RPMI7951 (cell line): ENCODE measurements at regions not wholly inside any gene's neighbourhood (a gene's known extent, or its start where the extent isn't known, plus 50 kb on each side); places are given as distances from the start of the nearest gene placed in this dataset.
"Not testable (repeated sequence)": the region's sequence is repeated elsewhere in the genome, so short reads cannot be mapped to it uniquely, and the experiment has no call there.

Source experiments
- DNase-seq: peaks from one replicate; pipeline ENCODE4 v3.0.0-alpha.2; 2012; ENCODE audit warnings: low read depth

DNA sequence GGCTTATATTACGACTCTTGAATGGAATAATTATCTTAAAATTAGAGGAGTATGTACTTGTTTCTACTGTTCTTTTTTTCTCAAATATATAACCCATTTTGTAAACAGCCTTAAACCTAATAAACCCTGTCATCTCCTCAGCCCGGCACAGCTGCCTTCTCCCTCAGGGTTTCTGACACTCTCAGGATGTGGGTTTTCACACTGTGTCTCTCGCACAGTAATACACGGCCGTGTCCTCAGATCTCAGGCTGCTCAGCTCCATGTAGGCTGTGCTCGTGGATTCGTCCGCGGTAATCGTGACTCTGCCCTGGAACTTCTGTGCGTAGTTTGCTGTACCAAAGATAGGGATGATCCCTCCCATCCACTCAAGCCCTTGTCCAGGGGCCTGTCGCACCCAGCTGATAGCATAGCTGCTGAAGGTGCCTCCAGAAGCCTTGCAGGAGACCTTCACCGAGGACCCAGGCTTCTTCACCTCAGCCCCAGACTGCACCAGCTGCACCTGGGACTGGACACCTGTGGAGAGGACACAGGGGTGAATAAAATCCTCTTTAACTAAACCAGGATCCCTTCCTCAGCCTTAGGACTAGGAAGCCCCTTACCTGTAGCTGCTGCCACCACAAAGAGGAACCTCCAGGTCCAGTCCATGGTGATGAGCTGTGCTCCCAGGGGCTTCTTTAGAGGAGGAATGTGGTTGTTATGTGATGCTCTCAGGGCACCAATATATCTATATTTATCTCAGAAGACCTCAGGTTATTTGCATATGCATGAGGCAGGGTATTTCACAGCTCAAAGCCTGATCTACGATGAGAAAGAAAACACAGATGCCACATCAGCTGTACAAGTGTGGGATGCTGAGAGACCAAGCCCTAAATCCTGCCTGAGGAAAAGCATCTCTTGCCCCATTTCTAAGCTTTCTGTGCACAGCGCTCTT is 1235.8 kb downstream of the TMEM121 start:
- not testable (repeated sequence) for DNase-seq

DNA sequence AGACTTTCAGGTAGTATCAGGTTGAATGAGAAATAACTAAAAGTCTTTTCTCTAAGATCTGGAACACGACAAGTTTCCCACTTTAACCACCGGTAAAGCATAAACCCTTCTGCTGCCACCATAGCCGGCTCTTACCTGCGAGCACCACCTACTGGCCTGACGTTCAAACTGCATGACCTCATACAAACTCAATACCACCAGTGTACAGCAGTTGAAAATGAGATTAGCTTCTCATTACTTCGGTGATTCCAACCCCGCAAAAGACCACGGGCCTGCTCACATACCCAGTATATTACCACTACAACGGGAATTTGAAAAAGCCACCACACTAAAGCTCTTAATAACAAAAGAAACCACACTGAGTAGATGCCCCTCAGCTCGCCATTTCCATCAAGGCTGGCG is 1238.6 kb downstream of the TMEM121 start:
- DNase-seq = not testable (repeated sequence)

DNA sequence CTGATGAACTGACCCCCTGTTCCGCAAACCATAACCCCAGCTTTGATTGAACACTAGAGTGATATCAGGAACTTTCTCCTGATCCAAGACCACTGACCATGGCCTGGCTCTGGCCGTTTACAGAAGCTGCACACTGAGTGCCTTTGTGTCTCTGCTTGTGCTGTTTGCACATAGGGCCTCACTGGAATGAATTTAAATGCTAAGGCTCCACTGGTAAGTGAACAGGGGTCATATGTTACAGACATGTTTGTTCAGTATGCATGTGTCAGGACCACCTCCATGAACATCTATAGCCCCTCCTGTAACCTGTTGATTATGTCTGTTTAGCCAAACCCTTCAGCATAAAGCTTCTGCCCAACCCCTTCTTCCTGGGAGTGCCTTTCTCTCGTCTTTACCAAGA is 1239.8 kb downstream of the TMEM121 start:
- DNase-seq = no peak

DNA sequence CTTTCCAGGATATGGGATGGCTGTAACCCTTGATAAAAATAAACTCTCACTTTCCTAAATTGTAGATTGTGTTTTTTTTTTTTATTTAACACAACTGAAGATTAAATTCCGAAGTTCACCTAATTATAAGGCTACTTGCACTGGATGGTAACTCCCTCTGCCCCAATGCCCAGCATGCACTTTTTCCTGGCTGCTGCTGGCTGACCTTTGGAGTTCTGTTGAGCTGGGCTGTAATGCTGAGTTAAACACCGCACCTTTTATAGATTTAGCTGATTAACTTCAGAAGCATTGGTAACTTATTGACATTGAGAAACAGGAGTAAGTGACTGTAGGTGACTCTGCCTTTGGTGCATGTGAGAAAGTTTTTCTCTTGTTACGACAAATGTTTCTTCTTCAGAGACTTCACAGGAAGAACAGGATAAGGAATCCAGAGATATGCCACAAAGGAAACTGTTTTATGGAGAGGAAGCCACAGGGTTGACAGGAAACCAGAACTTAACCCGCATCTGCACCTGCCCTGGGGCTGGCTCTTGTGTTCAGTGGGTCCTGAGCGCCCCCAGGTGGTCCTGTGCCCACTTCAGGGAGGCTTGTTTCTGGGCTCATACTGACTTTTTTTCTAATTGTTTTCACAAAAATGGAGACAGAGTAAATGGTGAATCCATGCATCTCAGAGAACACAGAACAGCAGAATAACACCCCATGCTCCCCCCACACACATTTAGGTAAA is 1240.3 kb downstream of the TMEM121 start:
- DNase-seq = not testable (repeated sequence)

DNA sequence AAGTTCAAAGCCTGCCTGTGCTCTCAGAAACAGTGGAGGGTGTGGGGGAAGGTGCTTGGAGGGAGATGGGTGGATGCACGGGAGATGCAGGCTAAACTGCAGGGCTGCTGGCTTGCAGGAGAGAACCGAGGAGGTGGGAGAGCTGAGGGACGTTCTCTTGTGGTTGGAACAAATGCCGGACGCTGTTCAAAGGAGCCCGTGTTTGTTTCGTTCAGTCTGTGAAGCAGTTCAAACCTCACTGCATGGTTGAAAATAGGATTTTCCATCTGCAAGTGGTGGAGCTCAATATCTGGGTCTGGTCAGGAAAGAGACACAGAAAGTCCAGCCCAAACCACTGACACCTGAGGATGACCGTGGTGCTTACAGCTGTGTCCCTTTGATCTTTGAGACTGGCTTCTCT is 1241.8 kb downstream of the TMEM121 start:
- not testable (repeated sequence) for DNase-seq

DNA sequence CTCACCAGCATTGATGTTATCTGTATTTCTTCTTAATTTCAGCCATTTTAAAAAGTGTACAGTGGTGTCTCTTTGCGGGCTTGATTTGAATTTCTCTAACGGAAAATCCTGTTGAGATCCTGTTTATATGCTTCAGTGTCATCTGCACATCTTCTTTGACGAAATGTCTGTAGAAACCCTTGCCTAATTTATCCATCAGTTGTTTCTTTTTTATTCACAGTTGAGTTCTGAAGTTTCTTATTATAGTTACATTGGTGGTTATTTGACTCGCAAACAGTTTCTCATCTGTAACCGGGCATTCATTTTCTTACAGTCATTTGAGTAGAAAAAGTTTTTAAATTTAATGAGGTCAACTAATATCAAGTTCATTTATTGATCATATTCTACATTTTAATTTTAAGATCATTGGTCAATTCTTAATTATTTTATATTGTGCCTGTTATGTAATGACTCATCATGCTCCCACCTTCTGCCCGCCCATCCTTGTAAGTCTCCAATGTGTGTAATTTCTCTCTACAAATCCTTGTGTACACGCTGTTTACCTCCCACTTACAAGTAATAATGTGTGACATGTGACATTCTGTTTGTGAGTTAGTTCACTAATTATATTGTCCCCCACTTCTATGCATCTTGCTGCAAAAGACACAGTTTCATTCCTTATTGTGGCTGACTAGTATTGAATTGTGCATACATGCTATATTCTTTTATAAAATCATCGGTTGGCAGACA is 1242.8 kb downstream of the TMEM121 start:
- not testable (repeated sequence) for DNase-seq

DNA sequence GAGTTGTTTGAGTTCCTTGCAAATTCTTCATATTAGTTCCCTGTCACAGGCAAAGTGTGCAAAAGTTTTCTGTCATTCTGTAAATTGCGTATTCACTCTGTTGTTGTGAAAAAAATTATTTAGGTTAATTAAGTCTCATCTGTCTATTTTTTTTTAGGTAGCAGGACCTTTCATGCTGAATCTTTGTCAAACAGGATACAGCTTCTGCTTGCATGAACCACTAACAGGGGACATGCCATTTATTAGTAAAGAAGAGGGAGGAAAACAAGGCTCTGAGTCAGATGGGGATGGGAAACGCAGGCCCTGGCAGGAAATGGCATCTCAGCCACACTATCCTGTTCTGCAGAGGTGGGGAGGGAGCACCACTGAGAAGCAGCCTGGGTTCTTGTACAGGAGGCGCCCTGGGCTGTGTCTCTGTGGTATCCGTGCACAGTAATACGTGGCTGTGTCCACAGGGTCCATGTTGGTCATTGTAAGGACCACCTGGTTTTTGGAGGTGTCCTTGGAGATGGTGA is 1243.8 kb downstream of the TMEM121 start:
- DNase-seq = not testable (repeated sequence)

DNA sequence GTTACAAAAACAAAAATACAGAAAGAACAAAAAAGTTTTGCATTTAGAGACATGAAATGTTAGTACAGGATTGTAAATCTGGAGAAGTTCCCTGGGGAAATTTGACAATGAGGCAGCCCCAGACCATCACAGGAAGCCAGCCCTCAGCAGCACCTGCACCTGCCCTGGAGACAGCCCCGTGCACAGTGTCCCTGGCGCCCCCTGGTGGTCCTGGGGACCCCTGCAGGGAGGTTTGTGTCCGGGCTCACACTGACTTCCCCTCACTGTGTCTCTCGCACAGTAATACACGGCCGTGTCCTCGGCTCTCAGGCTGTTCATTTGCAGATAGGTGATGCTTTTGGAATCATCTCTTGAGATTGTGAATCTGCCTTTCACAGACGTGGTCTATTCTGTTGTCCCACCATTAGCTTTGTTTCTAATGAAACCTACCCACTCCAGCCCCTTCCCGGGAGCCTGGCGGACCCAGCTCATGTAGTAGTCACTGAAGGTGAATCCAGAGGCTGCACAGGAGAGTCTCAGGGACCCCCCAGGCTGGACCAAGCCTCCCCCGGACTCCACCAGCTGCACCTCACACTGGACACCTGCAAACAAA is 1248.6 kb downstream of the TMEM121 start:
- not testable (repeated sequence) for DNase-seq

DNA sequence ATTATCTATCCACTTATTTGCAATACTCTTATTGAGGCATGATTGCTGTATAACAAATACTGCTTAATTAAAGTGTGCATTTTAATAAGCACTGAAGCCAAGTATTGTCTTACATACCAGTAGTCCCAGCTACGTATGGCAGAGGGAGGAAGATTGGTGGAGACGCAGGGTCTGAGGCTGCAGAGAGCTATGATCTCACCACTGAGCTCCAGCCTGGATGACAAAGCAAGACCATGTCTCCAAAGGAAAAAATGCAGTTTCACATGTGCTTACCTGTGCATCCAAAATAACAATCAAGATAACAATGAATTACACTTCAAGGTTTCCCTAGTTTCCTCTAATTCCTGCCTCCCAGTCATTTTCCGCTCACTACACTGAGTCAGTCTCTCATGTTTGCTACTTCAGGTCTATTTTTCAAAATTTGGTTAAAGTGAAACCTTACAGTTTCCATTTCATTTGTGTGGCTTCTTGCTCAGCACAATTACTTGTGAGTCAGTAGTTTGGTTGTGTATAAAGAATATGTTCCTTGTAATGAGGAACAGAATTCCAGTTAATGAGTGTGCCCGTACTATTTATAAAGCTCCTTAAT is 1250.1 kb downstream of the TMEM121 start:
- no peak for DNase-seq

DNA sequence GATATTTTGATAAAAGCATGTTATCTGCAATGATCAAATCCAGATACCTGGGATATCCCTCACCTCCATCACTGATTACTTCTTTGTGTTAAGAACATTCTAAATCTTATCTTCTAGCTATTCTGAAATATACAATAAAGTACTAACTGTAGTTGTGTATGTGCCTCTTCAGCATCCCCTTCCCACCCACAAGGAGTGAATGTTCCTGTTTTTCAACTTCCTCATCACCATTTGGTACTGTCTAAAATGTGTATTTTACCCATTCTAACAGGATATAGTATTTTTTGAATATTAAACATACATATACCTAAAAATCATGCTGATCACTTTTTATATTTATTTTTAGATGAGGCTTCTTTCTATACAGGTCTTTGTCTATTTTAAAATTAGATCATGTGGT is 1252.6 kb downstream of the TMEM121 start:
- no peak for DNase-seq

DNA sequence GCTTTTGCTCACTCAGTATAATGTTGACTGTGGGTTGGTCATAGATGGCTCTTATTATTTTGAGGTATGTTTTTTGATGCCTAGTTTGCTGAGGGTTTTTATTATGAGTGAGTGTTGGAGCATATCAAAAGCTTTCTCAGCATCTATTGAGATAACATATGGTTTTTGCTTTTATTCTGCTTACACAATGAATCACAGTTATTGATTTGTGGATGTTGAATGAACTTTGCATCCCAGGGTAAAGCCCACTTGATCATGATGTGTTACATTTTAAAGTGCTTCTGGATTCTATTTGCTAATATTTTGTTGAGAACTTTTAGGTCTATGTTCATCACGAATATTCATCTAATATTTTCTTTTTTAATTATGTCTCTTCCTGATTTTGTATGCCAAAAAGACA is 1260.3 kb downstream of the TMEM121 start:
- no peak for DNase-seq

DNA sequence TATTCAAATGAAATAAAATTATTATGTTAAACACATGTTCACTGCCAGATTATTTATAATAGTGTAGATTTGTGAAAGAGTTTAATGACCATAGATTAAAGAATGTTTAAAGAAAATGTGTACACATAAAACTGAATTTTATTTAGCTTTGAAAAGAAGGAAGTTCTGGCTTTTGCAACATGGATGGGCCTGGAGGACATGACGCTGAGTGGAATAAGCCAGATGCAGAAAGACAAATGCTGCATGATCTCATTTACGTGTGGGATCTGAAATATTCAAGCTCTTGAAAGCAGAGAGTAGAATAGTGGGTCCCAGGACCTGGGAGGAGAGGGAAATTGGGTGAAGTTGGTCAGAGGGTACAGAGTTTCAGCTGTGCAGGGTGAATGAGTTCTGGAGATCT is 1261.2 kb downstream of the TMEM121 start:
- no peak for DNase-seq

DNA sequence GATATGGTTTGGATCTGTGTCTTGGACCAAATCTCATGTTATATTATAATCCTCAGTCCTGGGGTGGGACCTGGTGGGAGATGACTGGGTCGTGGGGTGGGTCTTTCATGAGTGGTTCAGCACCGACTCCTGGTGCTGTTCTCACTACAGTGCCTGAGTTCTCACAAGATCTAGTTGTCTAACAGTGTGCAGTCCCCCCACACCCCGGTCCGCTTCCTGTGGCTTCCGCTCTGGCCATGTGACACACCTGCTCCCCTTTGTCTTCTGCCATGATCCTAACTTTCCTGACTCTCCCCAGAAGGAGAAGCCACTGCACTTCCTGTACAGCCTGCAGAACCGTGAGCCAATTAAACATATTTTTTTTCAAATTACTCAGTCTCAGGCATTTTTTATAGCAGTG is 1262.2 kb downstream of the TMEM121 start:
- no peak for DNase-seq

DNA sequence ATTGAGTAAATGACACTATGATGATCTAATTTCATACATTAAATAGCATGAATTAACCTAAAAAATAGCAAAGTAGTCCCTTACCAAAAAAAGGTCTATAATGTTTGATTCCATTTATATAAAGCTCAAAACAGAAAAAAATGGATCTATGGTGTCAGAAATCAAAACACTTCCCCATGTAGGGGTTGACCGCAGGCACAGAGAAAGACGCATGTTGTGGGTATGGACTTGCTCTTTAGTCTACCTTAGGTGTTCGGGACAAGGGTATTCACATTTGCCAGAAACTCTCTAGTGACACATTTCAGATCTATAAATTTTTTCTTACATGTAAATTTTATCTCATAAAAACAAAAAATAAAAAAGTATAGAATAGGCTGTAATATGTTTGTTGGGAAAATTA is 1262.9 kb downstream of the TMEM121 start:
- no peak for DNase-seq

DNA sequence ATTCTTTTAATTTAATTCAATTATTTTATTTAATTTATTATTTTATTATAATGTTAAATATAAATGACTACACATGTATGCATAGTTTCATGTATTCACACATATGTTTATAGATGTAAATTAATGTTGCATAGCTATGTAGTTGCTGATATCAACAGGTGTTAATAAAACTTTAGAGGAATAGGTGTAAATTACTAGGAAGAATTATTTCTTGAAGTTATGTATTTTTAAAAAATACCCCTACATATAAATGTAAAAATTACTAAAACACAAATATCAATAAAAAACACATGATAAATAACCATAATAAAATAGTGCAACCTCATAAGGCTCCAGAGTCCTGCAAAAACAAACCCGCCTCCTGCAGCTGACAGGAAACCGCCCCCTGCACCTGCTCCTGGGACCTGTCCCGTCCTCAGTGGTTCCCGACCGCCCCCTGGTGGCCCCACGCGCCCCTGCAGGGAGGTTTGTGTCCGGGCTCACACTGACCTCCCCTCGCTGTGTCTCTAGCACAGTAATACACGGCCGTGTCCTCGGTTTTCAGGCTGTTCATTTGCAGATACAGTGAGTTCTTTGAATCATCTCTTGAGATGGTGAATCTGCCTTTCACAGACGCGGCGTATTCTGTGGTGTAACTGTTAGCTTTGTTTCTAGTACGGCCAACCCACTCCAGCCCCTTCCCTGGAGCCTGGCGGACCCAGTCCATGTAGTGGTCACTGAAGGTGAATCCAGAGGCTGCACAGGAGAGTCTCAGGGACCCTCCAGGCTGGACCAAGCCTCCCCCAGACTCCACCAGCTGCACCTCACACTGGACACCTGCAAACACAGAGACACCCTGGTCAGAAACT is 1264.0 kb downstream of the TMEM121 start:
- no peak for DNase-seq

DNA sequence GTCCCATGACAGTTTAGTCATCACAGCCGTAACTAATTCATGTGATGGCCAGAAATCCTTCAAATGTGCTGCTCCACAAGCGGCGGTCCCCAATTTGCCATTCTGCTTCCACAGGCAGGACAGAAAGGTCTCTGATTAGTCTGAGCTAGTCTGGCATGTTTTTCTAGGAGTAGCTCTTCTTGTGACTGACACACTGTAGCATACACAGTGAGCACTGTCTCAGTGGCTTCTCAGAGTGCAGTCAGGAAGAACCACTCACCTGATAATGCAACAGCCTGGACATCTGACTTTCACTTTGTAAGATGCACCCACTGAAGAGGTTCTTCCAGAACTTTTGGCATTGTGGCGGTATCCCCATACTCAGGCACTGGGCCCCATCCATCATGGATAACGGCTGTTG is 1266.2 kb downstream of the TMEM121 start:
- DNase-seq = no peak

DNA sequence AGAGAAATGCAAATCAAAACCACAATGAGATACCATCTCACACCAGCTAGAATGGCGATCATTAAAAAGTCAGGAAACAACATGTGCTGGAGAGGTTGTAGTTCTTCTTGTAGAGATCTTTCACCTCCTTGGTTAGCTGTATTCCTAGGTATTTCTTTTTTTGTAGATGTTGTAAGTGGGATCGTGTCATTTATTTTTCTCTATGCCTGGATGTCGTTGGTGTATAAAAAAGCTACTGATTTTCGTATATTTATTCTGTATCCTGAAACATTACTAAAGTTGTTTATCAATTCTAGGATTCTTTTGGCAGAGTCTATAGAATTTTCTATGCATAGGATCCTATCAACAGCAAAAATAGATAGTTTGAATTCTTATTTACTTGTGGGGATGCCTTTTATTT is 1271.8 kb downstream of the TMEM121 start:
- DNase-seq = not testable (repeated sequence)

DNA sequence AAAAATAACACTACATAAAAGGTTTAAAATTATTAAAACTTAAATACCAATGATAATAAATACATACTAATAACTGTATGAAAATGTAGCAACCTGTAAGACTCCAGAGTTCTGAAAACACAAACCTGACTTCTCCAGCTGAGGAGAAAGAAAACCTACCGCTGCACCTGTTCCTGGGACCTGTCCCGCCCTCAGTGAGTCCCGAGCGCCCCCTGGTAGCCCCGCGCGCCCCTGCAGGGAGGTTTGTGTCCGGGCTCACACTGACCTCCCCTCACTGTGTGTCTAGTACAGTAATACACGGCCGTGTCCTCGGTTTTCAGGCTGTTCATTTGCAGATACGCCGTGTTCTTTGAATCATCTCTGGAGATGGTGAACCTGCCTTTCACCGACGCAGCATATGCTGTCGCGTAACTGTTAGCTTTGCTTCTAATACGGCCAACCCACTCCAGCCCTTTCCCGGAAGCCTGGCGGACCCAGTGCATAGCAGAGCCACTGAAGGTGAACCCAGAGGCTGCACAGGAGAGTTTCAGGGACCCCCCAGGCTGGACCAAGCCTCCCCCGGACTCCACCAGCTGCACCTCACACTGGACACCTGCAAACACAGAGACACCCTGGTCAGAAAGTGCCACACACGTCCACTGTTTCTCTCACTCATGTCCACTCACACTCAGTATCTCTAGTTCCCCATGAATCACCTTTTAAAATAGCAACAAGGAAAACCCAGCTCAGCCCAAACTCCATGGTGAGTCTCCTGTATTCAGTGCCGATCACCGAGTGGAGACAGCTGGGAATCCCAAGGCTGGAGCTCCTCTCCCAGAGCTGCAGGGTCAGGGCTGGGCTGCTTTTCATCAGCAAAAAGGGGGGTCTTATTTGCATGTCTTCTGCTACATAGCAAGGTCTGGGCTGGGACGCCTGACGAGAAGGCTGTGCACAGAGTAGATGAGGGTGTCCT is 1276.3 kb downstream of the TMEM121 start:
- no peak for DNase-seq

DNA sequence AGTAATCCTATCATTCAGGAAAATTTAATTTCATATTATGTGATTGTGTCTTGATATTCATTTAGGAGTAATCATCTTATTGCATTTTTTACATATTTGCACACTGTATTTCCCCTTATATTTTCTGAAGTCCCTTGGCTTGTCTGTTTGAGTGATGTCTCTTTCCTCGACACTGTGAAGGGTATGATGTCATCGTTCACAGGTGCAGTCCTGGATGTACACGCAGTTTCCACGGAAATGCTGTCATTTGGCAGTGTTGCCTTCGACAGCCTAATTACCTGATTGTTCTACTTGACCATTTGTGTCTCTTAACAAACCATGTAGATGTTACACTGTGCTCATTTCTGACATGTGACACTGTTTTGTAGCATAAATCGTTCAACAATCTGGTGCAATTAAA is 1277.0 kb downstream of the TMEM121 start:
- no peak for DNase-seq
